Esophagus squamous epithelium (tissue), 5 donors: ENCODE measurements at regions not wholly inside any gene's neighbourhood (a gene's known extent, or its start where the extent isn't known, plus 50 kb on each side); places are given as distances from the start of the nearest gene placed in this dataset.

ENCODE experiments used
- DNase-seq: peaks from one replicate; lab custom pipeline; 2025; lab: John Stamatoyannopoulos, UW
- H3K27ac ChIP-seq, 4 donors: fragments of 200-600 bp; sonication (generic); one replicate each; pipeline ENCODE4 v1.5.1; 2016 to 2019; ENCODE audit warnings: mild to moderate bottlenecking in 1 of 4
- H3K27me3 ChIP-seq, 4 donors: fragments of 200-600 bp; sonication (generic); 1 replicate in 3 of 4; 2 replicates in 1 of 4; pipeline versions ENCODE4 v1.5.1 to v1.6.0; 2017 to 2021; ENCODE audit warnings: antibody characterized with exemption in 1 of 4
- H3K36me3 ChIP-seq, 3 donors: fragments of 200-600 bp; sonication (generic); one replicate each; pipeline ENCODE4 v1.5.1; 2016 to 2019
- H3K4me1 ChIP-seq, 3 donors: fragments of 200-600 bp; sonication (generic); one replicate each; pipeline ENCODE4 v1.5.1; 2017 to 2019
- H3K4me3 ChIP-seq, 4 donors: fragments of 200-600 bp; sonication (generic); 1 replicate in 3 of 4; 2 replicates in 1 of 4; pipeline ENCODE4 v1.5.1; 2016 to 2019; ENCODE audit warnings: mild to moderate bottlenecking in 2 of 4, moderate library complexity in 1 of 4
- H3K9me3 ChIP-seq, 3 donors: fragments of 200-600 bp; sonication (generic); one replicate each; pipeline ENCODE4 v1.5.1; 2016 to 2019
- CTCF ChIP-seq, 6 experiments: fragments of 450-650 bp in 4 of 6; fragments of 200-600 bp in 2 of 6; sonication (generic) in 2 of 6; IDR thresholded peaks; one replicate each; pipeline ENCODE4 v1.5.1; 2016 to 2019; ENCODE audit warnings: antibody characterized with exemption in 6 of 6, mild to moderate bottlenecking in 4 of 6, moderate library complexity in 4 of 6
- POLR2A ChIP-seq, 4 donors: fragments of 450-650 bp; IDR thresholded peaks; one replicate each; pipeline ENCODE4 v1.6.1; 2017; ENCODE audit warnings: antibody characterized with exemption in 4 of 4, mild to moderate bottlenecking in 4 of 4, moderate library complexity in 3 of 4
- WGBS, 2 donors: methylation state at CpG; one replicate each; pipeline ENCODE4 v1.1.5; 2018; 5-methylcytosine and 5-hydroxymethylcytosine counted together
- intact Hi-C: fragments of 100-400 bp; cut with DNase I; formaldehyde crosslinking; loops from one replicate; pipeline ENCODE4 v1.15.0; 2022
- donor health status: DM: yes; HTN: yes; CAD: no.

- no peaks in the 10 kb centered on the region for H3K4me1 ChIP-seq
- no peak overlapping the region for H3K4me3 ChIP-seq
- intact Hi-C loops = no loop called here
- H3K27ac ChIP-seq = no peak overlapping the region
- TF ChIP-seq POLR2A (IDR thresholded peaks at IDR 0.05) (no peak), CTCF (IDR thresholded peaks at IDR 0.05) (no peak)
- DNase-seq = no peak
- 50 to 78% methylated on average over 2 of the region's 2 CpGs for WGBS, 2 donors
- H3K36me3 ChIP-seq = no peaks in the 10 kb centered on the region
- H3K27me3 ChIP-seq = no peaks in the 10 kb centered on the region
- H3K9me3 ChIP-seq = no peaks in the 10 kb centered on the region
Measured at GRCh38 chrX:98568795-98569194, 1685.1 kb downstream of the RPA4 start.

- Histone ChIP-seq H3K9me3 (no peaks in the 10 kb centered on the region), H3K36me3 (no peaks in the 10 kb centered on the region), H3K4me3 (no peak overlapping the region), H3K27me3 (no peaks in the 10 kb centered on the region), H3K27ac (no peak overlapping the region), H3K4me1 (no peaks in the 10 kb centered on the region)
- 19 to 53% methylated on average over 1 of the region's 1 CpG for WGBS, 2 donors
- no peak for TF ChIP-seq CTCF (IDR thresholded peaks at IDR 0.05)
- no peak for TF ChIP-seq POLR2A (IDR thresholded peaks at IDR 0.05)
- no peak for DNase-seq
- intact Hi-C loops = no loop called here
Measured at GRCh38 chrX:98605941-98606340, 1722.2 kb downstream of the RPA4 start.

GRCh38 chrX:98607739-98608138 lies 1724.0 kb downstream of the RPA4 start:
- no peak for DNase-seq
- Histone ChIP-seq H3K4me3 (no peak overlapping the region), H3K27me3 (no peaks in the 10 kb centered on the region), H3K4me1 (no peaks in the 10 kb centered on the region), H3K36me3 (no peaks in the 10 kb centered on the region), H3K9me3 (no peaks in the 10 kb centered on the region), H3K27ac (no peak overlapping the region)
- 67 to 69% methylated on average over 2 of the region's 2 CpGs for WGBS, 2 donors
- intact Hi-C loops = no loop called here
- TF ChIP-seq POLR2A (IDR thresholded peaks at IDR 0.05) = no peak
- TF ChIP-seq CTCF (IDR thresholded peaks at IDR 0.05) = no peak

- TF ChIP-seq CTCF (IDR thresholded peaks at IDR 0.05) = no peak
- no peak for TF ChIP-seq POLR2A (IDR thresholded peaks at IDR 0.05)
- intact Hi-C loops = no loop called here
- Histone ChIP-seq H3K9me3 (no peaks in the 10 kb centered on the region), H3K4me1 (no peaks in the 10 kb centered on the region), H3K4me3 (no peak overlapping the region), H3K27ac (no peak overlapping the region), H3K27me3 (no peaks in the 10 kb centered on the region), H3K36me3 (no peaks in the 10 kb centered on the region)
- DNase-seq = no peak
Measured at GRCh38 chrX:98627645-98628044, 1743.9 kb downstream of the RPA4 start.

- Histone ChIP-seq H3K27ac (no peak overlapping the region), H3K36me3 (no peaks in the 10 kb centered on the region), H3K27me3 (no peaks in the 10 kb centered on the region), H3K9me3 (no peaks in the 10 kb centered on the region), H3K4me1 (no peaks in the 10 kb centered on the region), H3K4me3 (no peak overlapping the region)
- DNase-seq = no peak
- TF ChIP-seq CTCF (IDR thresholded peaks at IDR 0.05) (no peak), POLR2A (IDR thresholded peaks at IDR 0.05) (no peak)
- intact Hi-C loops = no loop called here
Measured at GRCh38 chrX:98637451-98637850, 1753.7 kb downstream of the RPA4 start.
